ENCODE measurements at regions not wholly inside any gene's neighbourhood (a gene's known extent, or its start where the extent isn't known, plus 50 kb on each side); places are given as distances from the start of the nearest gene placed in this dataset.

DNA sequence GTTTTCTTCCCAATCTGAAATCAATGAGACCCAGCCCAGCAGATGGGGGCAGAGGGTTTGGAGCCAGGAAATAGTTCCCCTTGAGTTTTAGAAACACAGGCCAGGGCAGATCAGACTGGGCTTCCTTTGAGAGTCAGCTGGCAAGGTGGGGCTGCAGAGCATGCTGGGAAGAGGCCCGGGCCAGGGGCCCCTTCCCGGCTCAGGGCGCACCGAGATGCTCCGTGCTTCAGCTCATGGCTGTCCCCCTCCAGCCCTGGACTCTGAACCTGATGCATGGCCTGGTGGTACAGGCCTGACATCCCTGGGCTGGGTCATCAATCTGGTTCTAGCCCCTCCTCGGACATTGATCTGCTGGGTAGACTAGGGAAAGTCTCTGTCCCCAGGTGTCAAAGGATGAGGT, 65.1 kb upstream of the RUNX3 start (continued):
- no peak for TF ChIP-seq NPAS2 (CRISPR knock-in tag; IDR thresholded peaks at IDR 0.05; ENCODE audit: borderline replicate concordance)
- TF ChIP-seq, protein P1, sequence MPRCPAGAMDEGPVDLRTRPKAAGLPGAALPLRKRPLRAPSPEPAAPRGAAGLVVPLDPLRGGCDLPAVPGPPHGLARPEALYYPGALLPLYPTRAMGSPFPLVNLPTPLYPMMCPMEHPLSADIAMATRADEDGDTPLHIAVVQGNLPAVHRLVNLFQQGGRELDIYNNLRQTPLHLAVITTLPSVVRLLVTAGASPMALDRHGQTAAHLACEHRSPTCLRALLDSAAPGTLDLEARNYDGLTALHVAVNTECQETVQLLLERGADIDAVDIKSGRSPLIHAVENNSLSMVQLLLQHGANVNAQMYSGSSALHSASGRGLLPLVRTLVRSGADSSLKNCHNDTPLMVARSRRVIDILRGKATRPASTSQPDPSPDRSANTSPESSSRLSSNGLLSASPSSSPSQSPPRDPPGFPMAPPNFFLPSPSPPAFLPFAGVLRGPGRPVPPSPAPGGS (IDR thresholded peaks at IDR 0.05): no peak
- TF ChIP-seq CBX8 (IDR thresholded peaks at IDR 0.05): no peak
- no peak for TF ChIP-seq POLR2AphosphoS2 (conservative IDR thresholded peaks at IDR 0.05; ENCODE audit: low read length)
- no peak for TF ChIP-seq PHF8 (IDR thresholded peaks at IDR 0.05; ENCODE audit: borderline replicate concordance, low read depth)
- no peak for TF ChIP-seq NFE2L2 (conservative IDR thresholded peaks at IDR 0.05; ENCODE audit: low read length)
- TF ChIP-seq, protein P2, sequence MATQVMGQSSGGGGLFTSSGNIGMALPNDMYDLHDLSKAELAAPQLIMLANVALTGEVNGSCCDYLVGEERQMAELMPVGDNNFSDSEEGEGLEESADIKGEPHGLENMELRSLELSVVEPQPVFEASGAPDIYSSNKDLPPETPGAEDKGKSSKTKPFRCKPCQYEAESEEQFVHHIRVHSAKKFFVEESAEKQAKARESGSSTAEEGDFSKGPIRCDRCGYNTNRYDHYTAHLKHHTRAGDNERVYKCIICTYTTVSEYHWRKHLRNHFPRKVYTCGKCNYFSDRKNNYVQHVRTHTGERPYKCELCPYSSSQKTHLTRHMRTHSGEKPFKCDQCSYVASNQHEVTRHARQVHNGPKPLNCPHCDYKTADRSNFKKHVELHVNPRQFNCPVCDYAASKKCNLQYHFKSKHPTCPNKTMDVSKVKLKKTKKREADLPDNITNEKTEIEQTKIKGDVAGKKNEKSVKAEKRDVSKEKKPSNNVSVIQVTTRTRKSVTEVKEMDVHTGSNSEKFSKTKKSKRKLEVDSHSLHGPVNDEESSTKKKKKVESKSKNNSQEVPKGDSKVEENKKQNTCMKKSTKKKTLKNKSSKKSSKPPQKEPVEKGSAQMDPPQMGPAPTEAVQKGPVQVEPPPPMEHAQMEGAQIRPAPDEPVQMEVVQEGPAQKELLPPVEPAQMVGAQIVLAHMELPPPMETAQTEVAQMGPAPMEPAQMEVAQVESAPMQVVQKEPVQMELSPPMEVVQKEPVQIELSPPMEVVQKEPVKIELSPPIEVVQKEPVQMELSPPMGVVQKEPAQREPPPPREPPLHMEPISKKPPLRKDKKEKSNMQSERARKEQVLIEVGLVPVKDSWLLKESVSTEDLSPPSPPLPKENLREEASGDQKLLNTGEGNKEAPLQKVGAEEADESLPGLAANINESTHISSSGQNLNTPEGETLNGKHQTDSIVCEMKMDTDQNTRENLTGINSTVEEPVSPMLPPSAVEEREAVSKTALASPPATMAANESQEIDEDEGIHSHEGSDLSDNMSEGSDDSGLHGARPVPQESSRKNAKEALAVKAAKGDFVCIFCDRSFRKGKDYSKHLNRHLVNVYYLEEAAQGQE (IDR thresholded peaks at IDR 0.05): no peak

DNA sequence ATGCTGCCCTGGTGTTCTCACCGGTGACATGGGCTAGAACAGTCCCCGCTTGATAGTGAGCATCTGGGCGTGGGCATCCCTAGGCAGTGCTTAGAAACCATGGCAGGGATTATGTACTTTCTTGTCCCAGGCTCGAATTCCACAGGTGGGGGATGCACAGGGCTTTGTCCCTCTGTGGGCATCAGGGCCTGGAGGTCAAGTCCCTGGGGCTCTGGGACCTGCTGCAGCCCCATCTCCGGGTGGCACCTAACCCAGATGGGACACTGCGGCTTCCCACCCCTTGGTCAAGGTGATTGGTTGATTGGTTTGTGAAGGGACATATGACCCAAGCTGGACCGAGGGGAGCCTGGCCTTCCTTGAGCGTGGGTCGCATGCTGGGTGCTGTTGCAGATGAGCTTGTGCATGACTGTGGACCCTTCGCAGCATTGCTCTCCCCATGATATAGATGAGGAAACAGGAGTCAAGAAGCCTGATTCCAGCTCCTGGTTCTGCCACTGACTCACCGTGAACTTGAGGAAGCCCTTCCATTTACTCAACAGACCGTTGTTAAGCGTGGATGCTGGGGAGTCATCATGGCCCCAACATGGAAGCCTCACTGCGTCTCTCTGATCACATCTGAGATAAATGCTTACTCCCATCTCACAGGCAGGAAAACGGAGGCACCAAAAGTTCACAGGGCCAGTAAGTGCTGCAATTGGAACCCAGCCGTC, 64.0 kb upstream of the RUNX3 start:
- POLR2A ChIA-PET: no interaction called here
- Histone ChIP-seq H3K4me3 (no peak overlapping the region), H3K27ac (no peak overlapping the region), H3K4me1 (no peaks in the 10 kb centered on the region), H3K9me3 (no peaks in the 10 kb centered on the region), H3K4me2 (no peak overlapping the region)
- CTCF ChIA-PET: interaction anchor here (0.5 kb wide), 1 partner anchor 112 kb away, joined by 3 read pairs; no protein-coding TSS in a partner anchor
- FAIRE-seq (no peak), DNase-seq (ENCODE audit: low read depth in 1 of 2, low spot score in 1 of 2) (no peak), ATAC-seq (no peak)
- 57% methylated on average over 7 of the region's 16 CpGs for WGBS (ENCODE audit: missing lambda C conversion rate)
- TF ChIP-seq JUNB (IDR thresholded peaks at IDR 0.05) (no peak), CBX8 (IDR thresholded peaks at IDR 0.05) (no peak), HDAC2 (IDR thresholded peaks at IDR 0.05) (no peak), CEBPB (IDR thresholded peaks at IDR 0.05) (no peak)
- TF ChIP-seq, protein P3, sequence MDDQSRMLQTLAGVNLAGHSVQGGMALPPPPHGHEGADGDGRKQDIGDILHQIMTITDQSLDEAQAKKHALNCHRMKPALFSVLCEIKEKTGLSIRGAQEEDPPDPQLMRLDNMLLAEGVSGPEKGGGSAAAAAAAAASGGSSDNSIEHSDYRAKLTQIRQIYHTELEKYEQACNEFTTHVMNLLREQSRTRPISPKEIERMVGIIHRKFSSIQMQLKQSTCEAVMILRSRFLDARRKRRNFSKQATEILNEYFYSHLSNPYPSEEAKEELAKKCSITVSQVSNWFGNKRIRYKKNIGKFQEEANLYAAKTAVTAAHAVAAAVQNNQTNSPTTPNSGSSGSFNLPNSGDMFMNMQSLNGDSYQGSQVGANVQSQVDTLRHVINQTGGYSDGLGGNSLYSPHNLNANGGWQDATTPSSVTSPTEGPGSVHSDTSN (IDR thresholded peaks at IDR 0.05): no peak

DNA sequence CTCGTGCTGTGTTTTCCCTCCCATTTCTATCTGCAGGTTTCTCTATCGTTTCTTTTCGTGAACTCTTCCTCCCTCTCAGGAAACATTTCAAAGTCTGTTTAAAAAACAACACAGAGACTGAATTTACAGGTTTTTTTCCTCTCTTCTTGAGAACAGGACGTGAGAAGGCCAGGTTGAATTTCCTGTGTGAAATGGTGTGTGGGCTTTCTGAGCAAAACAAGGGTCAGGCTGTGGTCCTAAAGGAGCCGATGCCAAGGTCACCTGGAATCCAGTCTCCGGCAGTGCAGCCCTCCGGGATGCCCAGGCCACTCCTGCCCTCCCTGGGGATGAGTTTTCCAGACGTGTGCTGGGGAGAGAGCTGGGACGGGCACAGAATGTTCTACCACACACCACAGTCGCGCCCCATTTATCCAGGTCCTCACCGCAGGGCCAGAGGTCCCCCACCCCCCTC, 62.7 kb upstream of the RUNX3 start:
- Histone ChIP-seq H3K9me3 (no peaks in the 10 kb centered on the region), H3K27ac (no peak overlapping the region), H3K4me2 (no peak overlapping the region), H3K4me1 (no peaks in the 10 kb centered on the region), H3K4me3 (no peak overlapping the region)
- TF ChIP-seq, protein P4, sequence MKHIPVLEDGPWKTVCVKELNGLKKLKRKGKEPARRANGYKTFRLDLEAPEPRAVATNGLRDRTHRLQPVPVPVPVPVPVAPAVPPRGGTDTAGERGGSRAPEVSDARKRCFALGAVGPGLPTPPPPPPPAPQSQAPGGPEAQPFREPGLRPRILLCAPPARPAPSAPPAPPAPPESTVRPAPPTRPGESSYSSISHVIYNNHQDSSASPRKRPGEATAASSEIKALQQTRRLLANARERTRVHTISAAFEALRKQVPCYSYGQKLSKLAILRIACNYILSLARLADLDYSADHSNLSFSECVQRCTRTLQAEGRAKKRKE (CRISPR knock-in tag; IDR thresholded peaks at IDR 0.05; ENCODE audit: low read depth): no peak
- no peak for TF ChIP-seq FOXS1 (CRISPR knock-in tag; IDR thresholded peaks at IDR 0.05)
- TF ChIP-seq SREBF2 (IDR thresholded peaks at IDR 0.05): no peak
- TF ChIP-seq, protein P3 (IDR thresholded peaks at IDR 0.05): no peak
- TF ChIP-seq, protein P5, sequence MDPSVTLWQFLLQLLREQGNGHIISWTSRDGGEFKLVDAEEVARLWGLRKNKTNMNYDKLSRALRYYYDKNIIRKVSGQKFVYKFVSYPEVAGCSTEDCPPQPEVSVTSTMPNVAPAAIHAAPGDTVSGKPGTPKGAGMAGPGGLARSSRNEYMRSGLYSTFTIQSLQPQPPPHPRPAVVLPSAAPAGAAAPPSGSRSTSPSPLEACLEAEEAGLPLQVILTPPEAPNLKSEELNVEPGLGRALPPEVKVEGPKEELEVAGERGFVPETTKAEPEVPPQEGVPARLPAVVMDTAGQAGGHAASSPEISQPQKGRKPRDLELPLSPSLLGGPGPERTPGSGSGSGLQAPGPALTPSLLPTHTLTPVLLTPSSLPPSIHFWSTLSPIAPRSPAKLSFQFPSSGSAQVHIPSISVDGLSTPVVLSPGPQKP (IDR thresholded peaks at IDR 0.05; ENCODE audit: low read depth, low read length): no peak
- TF ChIP-seq RCOR1 (IDR thresholded peaks at IDR 0.05; ENCODE audit: low read depth, low read length): no peak
- ChIA-PET CTCF (interaction anchor here (1.1 kb wide), 1 partner anchor 19 kb away, joined by 3 read pairs; no protein-coding TSS in a partner anchor), POLR2A (no interaction called here)
- DNase-seq (ENCODE audit: low read depth in 1 of 2, low spot score in 1 of 2) (no peak), FAIRE-seq (no peak), ATAC-seq (no peak)
- 50% methylated on average over 8 of the region's 12 CpGs for WGBS (ENCODE audit: missing lambda C conversion rate)

Data from A549 (cell line).